SU-DHL-6 (cell line): ENCODE measurements at regions not wholly inside any gene's neighbourhood (a gene's known extent, or its start where the extent isn't known, plus 50 kb on each side); places are given as distances from the start of the nearest gene placed in this dataset.

Experiments
- H2AFZ ChIP-seq: fragments of 200-600 bp; sonication (generic); 2 replicates; pipeline ENCODE4 v1.6.1; 2014; ENCODE audit warnings: low read depth, mild to moderate bottlenecking, moderate library complexity, mixed read lengths, antibody characterized with exemption, low read length; ENCODE audit not compliant: severe bottlenecking
- H3F3A ChIP-seq: fragments of 200-600 bp; shearing (Covaris generic); 2 replicates; pipeline ENCODE4 v1.6.0; 2016; ENCODE audit warnings: antibody characterized with exemption, mild to moderate bottlenecking; ENCODE audit not compliant: insufficient read depth
- H3K27ac ChIP-seq: fragments of 200-600 bp; sonication (generic); 2 replicates; pipeline ENCODE4 v1.5.1; 2016; ENCODE audit warnings: low read depth, mild to moderate bottlenecking, low read length, moderate library complexity, mixed read lengths
- H3K27me3 ChIP-seq: fragments of 200-600 bp; sonication (generic), shearing (Covaris generic); 2 replicates; pipeline ENCODE4 v1.6.0; 2014; ENCODE audit warnings: mild to moderate bottlenecking, low read length
- H3K36me3 ChIP-seq: fragments of 200-600 bp; sonication (generic); 2 replicates; pipeline ENCODE4 v1.6.1; 2014; ENCODE audit warnings: mild to moderate bottlenecking, low read length, mixed read lengths
- H3K4me2 ChIP-seq: fragments of 300-600, 200-600 bp; shearing (Covaris generic), sonication (generic); 2 replicates; pipeline ENCODE4 v1.6.0; 2014; ENCODE audit warnings: low read length, low read depth, mild to moderate bottlenecking; ENCODE audit not compliant: poor library complexity, severe bottlenecking
- H3K4me3 ChIP-seq: fragments of 200-600 bp; sonication (generic); 2 replicates; pipeline ENCODE4 v1.5.1; 2014; ENCODE audit warnings: antibody characterized with exemption, low read length, mild to moderate bottlenecking, mixed read lengths; ENCODE audit not compliant: insufficient read depth, poor library complexity, severe bottlenecking
- H3K79me2 ChIP-seq: fragments of 200-600 bp; sonication (generic); 2 replicates; pipeline ENCODE4 v1.6.1; 2014; ENCODE audit warnings: mild to moderate bottlenecking, low read length, moderate library complexity; ENCODE audit not compliant: insufficient read depth
- H3K9ac ChIP-seq: fragments of 200-600 bp; sonication (generic); 2 replicates; pipeline ENCODE4 v1.7.0; 2014; ENCODE audit warnings: mild to moderate bottlenecking, low read length
- H3K9me2 ChIP-seq: fragments of 200-600 bp; sonication (generic); replicated peaks from 2 replicates; pipeline ENCODE4 v1.6.1; 2014; ENCODE audit warnings: low read length; ENCODE audit not compliant: insufficient read depth
- H3K9me3 ChIP-seq: fragments of 200-600 bp; sonication (generic); 2 replicates; pipeline ENCODE4 v1.6.1; 2014; ENCODE audit warnings: low read length, mixed read lengths; ENCODE audit not compliant: insufficient read depth
- H4K20me1 ChIP-seq: fragments of 200-600 bp; sonication (generic); 2 replicates; pipeline ENCODE4 v1.6.1; 2014; ENCODE audit warnings: low read depth, mild to moderate bottlenecking, antibody characterized with exemption, low read length, moderate library complexity, mixed read lengths
- EZH2phosphoT487 ChIP-seq: fragments of 200-600 bp; sonication (generic), shearing (Covaris generic); conservative IDR thresholded peaks from 2 replicates; pipeline ENCODE4 v1.6.1; 2018; ENCODE audit warnings: mild to moderate bottlenecking, antibody characterized with exemption, low read length, moderate library complexity, mixed read lengths
- TF ChIP-seq, protein P1 (sequence below): fragments of 200-600 bp; sonication (generic); IDR thresholded peaks from one replicate; pipeline ENCODE4 v1.5.1; 2017; ENCODE audit warnings: antibody characterized with exemption, mild to moderate bottlenecking, low read length, moderate library complexity; ENCODE audit not compliant: insufficient read depth, poor library complexity, severe bottlenecking

DNA sequence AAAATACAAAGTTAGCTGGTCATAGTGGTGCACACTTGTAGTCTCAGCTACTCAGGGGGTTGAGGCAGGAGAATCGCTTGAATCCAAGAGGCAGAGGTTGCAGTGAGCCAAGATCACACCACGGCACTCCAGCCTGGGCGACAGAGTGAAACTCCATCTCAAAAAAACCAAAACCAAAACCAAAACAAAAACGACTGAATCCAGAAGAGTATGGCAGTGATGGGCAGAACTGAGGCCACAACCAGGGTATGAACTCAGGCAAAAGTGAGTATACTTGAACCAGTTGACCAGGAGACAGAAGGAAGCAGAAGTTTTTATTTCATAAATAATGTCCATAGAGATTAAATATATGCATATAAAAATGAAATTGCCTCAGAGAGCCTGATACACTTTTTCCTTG, 620.0 kb upstream of the SEL1L start:
- Histone ChIP-seq H3K79me2 (no peaks in the 10 kb centered on the region), H3F3A (no peaks in the 10 kb centered on the region), H3K9me3 (no peaks in the 10 kb centered on the region), H3K9me2 (no peaks in the 10 kb centered on the region), H3K27ac (no peak overlapping the region), H3K9ac (no peak overlapping the region), H2AFZ (no peak overlapping the region), H3K4me3 (no peak overlapping the region), H3K36me3 (no peaks in the 10 kb centered on the region), H3K27me3 (no peaks in the 10 kb centered on the region), H3K4me2 (no peak overlapping the region), H4K20me1 (no peaks in the 10 kb centered on the region)
- TF ChIP-seq EZH2phosphoT487, result no peak
- TF ChIP-seq, protein P1, sequence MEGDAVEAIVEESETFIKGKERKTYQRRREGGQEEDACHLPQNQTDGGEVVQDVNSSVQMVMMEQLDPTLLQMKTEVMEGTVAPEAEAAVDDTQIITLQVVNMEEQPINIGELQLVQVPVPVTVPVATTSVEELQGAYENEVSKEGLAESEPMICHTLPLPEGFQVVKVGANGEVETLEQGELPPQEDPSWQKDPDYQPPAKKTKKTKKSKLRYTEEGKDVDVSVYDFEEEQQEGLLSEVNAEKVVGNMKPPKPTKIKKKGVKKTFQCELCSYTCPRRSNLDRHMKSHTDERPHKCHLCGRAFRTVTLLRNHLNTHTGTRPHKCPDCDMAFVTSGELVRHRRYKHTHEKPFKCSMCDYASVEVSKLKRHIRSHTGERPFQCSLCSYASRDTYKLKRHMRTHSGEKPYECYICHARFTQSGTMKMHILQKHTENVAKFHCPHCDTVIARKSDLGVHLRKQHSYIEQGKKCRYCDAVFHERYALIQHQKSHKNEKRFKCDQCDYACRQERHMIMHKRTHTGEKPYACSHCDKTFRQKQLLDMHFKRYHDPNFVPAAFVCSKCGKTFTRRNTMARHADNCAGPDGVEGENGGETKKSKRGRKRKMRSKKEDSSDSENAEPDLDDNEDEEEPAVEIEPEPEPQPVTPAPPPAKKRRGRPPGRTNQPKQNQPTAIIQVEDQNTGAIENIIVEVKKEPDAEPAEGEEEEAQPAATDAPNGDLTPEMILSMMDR, result no peak

DNA sequence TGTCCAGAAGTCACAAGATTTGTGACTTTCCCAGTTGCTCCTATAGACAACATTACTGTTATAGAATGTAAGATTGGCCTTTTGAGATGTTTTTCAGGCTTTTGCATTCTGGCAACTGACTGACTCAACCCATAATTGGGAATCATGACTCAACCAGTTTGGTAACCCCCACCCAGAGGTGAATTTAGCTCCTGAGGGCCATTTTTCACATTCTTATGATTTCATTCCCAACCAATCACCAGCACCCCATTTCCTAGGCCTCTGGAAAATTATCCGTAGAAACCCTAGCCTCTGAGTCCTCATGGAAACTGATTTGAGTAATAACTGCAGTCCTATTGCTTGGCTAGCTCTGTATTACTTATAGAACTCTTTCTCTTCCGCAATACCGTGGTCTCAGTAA, 626.0 kb upstream of the SEL1L start:
- H2AFZ ChIP-seq, result no peak overlapping the region
- no peaks in the 10 kb centered on the region for H4K20me1 ChIP-seq
- no peak overlapping the region for H3K4me2 ChIP-seq
- H3K9me3 ChIP-seq, result no peaks in the 10 kb centered on the region
- no peak overlapping the region for H3K9ac ChIP-seq
- no peak overlapping the region for H3K4me3 ChIP-seq
- H3K9me2 ChIP-seq, result no peaks in the 10 kb centered on the region
- no peaks in the 10 kb centered on the region for H3K27me3 ChIP-seq
- no peaks in the 10 kb centered on the region for H3K79me2 ChIP-seq
- H3K36me3 ChIP-seq, result no peaks in the 10 kb centered on the region
- no peaks in the 10 kb centered on the region for H3F3A ChIP-seq
- no peak overlapping the region for H3K27ac ChIP-seq
- TF ChIP-seq EZH2phosphoT487, result no peak
- TF ChIP-seq, protein P1, result no peak

DNA sequence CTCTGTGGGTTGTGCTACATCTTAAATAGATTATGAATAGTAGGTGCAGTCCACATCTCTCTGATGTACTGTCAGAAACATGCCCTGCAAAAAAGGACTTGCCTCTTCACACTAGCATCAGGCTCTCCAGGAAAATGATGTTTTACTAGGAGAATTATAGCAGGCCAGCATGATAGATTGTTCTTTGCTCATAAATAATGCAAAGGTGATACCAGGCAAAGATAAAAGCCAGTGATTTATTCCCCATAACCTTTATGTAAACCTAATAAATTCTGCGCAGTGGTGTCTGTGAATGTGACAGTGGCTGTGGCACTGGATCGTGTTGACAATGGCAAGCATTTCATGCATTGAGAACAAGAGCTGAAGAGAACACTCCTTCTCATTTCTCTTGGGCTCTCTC, 646.5 kb upstream of the SEL1L start:
- Histone ChIP-seq H3K27me3 (no peaks in the 10 kb centered on the region), H2AFZ (no peak overlapping the region), H3F3A (no peaks in the 10 kb centered on the region), H4K20me1 (no peaks in the 10 kb centered on the region), H3K27ac (no peak overlapping the region), H3K9ac (no peak overlapping the region), H3K4me3 (no peak overlapping the region), H3K9me3 (no peaks in the 10 kb centered on the region), H3K36me3 (no peaks in the 10 kb centered on the region), H3K9me2 (no peaks in the 10 kb centered on the region), H3K4me2 (no peak overlapping the region), H3K79me2 (no peaks in the 10 kb centered on the region)
- TF ChIP-seq EZH2phosphoT487, result no peak
- TF ChIP-seq, protein P1, result no peak

DNA sequence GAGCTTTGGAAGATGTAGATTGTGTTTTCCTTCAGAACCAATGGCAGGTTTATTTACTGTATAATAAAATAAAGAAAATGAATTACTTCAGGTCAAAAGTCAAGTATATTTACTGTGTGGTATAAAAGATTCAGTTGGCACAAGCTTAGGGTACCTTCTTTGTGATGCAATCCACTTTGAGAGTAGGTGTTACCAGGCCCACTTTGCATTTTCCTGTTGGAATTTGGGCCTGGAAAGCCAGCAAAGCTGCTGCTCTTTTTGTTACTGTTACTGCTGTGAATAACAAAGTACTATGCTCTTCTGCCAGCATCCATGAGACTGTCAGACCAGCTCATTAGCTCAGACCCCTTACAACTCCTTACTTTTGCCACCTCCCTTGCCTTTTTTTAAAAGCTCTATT, 649.0 kb upstream of the SEL1L start:
- H3K4me2 ChIP-seq, result no peak overlapping the region
- H2AFZ ChIP-seq, result no peak overlapping the region
- H3K27me3 ChIP-seq, result no peaks in the 10 kb centered on the region
- H3K4me3 ChIP-seq, result no peak overlapping the region
- H3K9ac ChIP-seq, result no peak overlapping the region
- no peaks in the 10 kb centered on the region for H4K20me1 ChIP-seq
- no peaks in the 10 kb centered on the region for H3K79me2 ChIP-seq
- no peaks in the 10 kb centered on the region for H3F3A ChIP-seq
- H3K27ac ChIP-seq, result no peak overlapping the region
- no peaks in the 10 kb centered on the region for H3K9me2 ChIP-seq
- no peak for TF ChIP-seq EZH2phosphoT487
- TF ChIP-seq, protein P1, result no peak
- no peaks in the 10 kb centered on the region for H3K9me3 ChIP-seq
- no peaks in the 10 kb centered on the region for H3K36me3 ChIP-seq
